VCaP (cell line): ENCODE measurements at regions not wholly inside any gene's neighbourhood (a gene's known extent, or its start where the extent isn't known, plus 50 kb on each side); places are given as distances from the start of the nearest gene placed in this dataset.
A peak's percentile ranks its signal among the peaks of the same experiment; 100 is the strongest.

Experiments
- H3K27ac ChIP-seq: fragments of 450-650 bp; 2 replicates; pipeline ENCODE4 v1.5.1; 2017
- CTCF ChIP-seq: fragments of 450-650 bp; conservative IDR thresholded peaks from 2 replicates; pipeline ENCODE4 v1.5.1; 2017; ENCODE audit warnings: mild to moderate bottlenecking, moderate library complexity

DNA sequence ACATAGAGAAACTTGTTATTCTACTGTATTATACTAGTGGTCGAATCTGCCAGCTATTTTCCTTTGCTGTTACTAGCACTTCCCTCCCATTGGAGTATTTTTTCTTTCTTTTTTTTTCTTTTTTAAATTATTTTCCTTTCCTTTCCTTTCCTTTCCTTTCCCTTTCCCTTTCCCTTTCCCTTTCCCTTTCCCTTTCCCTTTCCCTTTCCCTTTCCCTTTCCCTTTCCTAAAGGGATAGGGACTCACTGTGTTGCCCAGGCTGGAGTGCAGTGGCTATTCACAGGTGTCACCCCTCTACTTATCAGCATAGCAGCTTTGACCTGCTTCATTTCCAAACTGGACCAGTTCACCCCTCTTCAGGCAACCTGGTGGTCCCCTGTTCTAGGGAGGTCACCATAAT, 212.6 kb upstream of the SP4 start:
- no peak for TF ChIP-seq CTCF
- H3K27ac ChIP-seq = no peak overlapping the region

GRCh38 chr7:21217365-21217764, 210.5 kb upstream of the SP4 start:
- no peak overlapping the region for H3K27ac ChIP-seq
- TF ChIP-seq CTCF = no peak

DNA sequence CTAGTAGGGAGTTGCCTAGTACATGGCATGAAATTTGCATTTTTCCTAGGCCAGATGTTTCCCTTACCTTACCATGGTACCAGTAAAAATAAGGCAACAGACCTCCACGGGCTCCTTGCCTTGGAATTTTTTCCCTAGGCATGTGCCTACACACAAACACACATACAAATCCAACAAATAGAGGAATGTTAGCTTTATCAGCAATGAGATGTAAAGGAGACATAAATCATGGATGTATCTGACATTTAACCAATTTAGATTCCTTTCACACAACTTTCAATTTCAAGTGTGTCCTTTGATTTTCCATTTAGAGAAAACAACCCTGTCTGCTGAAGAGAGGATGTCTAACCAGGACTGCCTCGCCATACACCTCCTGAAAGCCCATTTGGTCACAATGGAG, 209.7 kb upstream of the SP4 start:
- H3K27ac ChIP-seq = no peak overlapping the region
- TF ChIP-seq CTCF = no peak

DNA sequence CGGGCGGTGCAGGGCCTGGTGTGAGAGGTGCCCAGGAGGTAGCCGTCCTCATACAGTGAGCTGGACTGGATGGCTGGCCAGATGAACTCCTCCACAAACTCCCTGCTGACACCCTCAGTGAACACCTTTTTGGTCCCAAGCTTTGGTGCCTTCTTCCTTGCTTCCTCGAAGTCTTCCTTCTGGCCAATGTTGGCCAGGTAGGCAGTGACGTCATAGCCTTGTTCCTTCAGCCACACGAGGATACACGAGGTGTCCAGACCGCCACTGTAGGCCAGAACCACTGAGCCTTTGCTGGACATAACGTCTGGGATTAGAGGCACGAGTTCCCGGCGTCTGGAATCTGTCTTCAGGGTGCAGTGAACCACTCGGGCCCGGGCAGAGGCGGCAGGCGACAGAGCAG, 206.8 kb upstream of the SP4 start:
- TF ChIP-seq CTCF = no peak
- no peak overlapping the region for H3K27ac ChIP-seq

- no peak for TF ChIP-seq CTCF
- H3K27ac ChIP-seq = no peak overlapping the region
Observed at GRCh38 chr7:21238400-21239116, 189.3 kb upstream of the SP4 start.

DNA sequence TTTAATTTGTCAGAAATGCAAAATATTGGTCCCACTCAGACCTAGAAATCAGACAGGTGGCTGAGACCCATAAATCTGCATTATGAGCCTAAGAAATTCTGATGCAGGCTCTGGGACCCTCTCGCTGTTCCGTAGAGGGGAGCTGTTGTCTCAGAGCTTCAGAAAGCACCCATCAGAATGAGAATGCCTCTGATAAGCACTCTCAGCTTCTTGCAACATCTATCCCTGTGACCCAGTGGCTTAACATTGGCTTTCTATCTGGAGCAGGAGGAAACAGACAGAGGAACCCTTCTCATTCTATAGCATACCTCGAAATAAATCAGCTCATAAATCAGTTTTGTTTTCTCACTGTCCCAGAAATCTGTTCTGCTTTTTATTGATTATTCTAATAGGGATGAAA, 184.6 kb upstream of the SP4 start:
- no peak for TF ChIP-seq CTCF

GRCh38 chr7:21251151-21251800, 176.6 kb upstream of the SP4 start:
- H3K27ac ChIP-seq = no peak overlapping the region
- TF ChIP-seq CTCF = peak; percentile 36

More for the DNA sequence above, 184.6 kb upstream of the SP4 start:
- no peak overlapping the region for H3K27ac ChIP-seq
